GM12878 (cell line): ENCODE measurements at regions not wholly inside any gene's neighbourhood (a gene's known extent, or its start where the extent isn't known, plus 50 kb on each side); places are given as distances from the start of the nearest gene placed in this dataset.

Experiments
- ATAC-seq: fragments of 200-7000 bp; cut with Tn5 transposase; 3 replicates; pipeline ENCODE4 v1.9.1; 2020; ENCODE audit warnings: mild to moderate bottlenecking, moderate library complexity
- BruUV-seq: library from RNA; stranded (reverse); fragments of 400-500 nt; replicated peaks from 2 replicates; lab custom pipeline; 2021; lab: Mats Ljungman, UMichigan
- CTCF ChIA-PET: fragments of 300-600 bp; sonication (Branson Sonifier 250); formaldehyde crosslinking; extraction: SDS; loops from one replicate; lab custom pipeline; 2021; ENCODE audit warnings: inconsistent platforms; lab: Yijun Ruan, JAX
- POLR2A ChIA-PET: fragments of 350-600 bp; formaldehyde crosslinking; extraction: SDS; loops from one replicate; lab custom pipeline; 2021; ENCODE audit warnings: inconsistent platforms; lab: Charles Lee
- RAD21 ChIA-PET: fragments of 300-600 bp; sonication (Branson Sonifier 250); formaldehyde crosslinking; loops from one replicate; lab custom pipeline; 2023; ENCODE audit warnings: antibody characterized with exemption; ENCODE audit not compliant: unreplicated experiment; lab: Charles Lee
- SMC1A ChIA-PET: fragments of 300-600 bp; sonication (Branson Sonifier 250); formaldehyde crosslinking; loops from one replicate; lab custom pipeline; 2023; ENCODE audit not compliant: unreplicated experiment, uncharacterized antibody; lab: Charles Lee
- DNase-seq: peaks from one replicate; pipeline ENCODE4 v3.0.0-alpha.2; 2011; ENCODE audit warnings: low read depth, low spot score
- FAIRE-seq: peaks from 3 replicates; lab custom pipeline; 2011; peaks lifted over from hg19 to GRCh38; lab: Jason Lieb, UNC
- H2AFZ ChIP-seq: 2 replicates; pipeline ENCODE4 v1.6.0; 2011; ENCODE audit warnings: low read depth, low read length, control low read depth; ENCODE audit not compliant: control insufficient read depth
- H3K27ac ChIP-seq: 2 replicates; pipeline ENCODE4 v1.5.1; 2011; ENCODE audit warnings: control low read depth; ENCODE audit not compliant: control insufficient read depth, insufficient read depth
- H3K27me3 ChIP-seq, 2 experiments: replicated peaks in 1 of 2; 2 replicates each; pipeline versions ENCODE4 v1.6.0 to v1.6.1; 2011; ENCODE audit warnings: low read length in 1 of 2; ENCODE audit not compliant: control insufficient read depth in 2 of 2, insufficient read depth in 2 of 2
- H3K36me3 ChIP-seq, 2 experiments: 2 replicates each; pipeline ENCODE4 v1.5.1; 2011; ENCODE audit warnings: low read length in 1 of 2; ENCODE audit not compliant: control insufficient read depth in 2 of 2, insufficient read depth in 2 of 2
- H3K4me1 ChIP-seq: 2 replicates; pipeline ENCODE4 v1.6.1; 2011; ENCODE audit warnings: mild to moderate bottlenecking, low read length, moderate library complexity, mixed read lengths; ENCODE audit not compliant: control insufficient read depth, insufficient read depth
- H3K4me2 ChIP-seq: 2 replicates; pipeline ENCODE4 v1.6.0; 2011; ENCODE audit warnings: control low read depth; ENCODE audit not compliant: control insufficient read depth, insufficient read depth
- H3K4me3 ChIP-seq: fragments of 200-600 bp; sonication (generic); 2 replicates; pipeline ENCODE4 v1.5.1; 2016
- H3K79me2 ChIP-seq: 2 replicates; pipeline ENCODE4 v1.6.0; 2011; ENCODE audit warnings: low read length; ENCODE audit not compliant: control insufficient read depth, insufficient read depth
- H3K9ac ChIP-seq: 2 replicates; pipeline ENCODE4 v1.8.0; 2011; ENCODE audit warnings: low read length, control low read depth, mixed read lengths; ENCODE audit not compliant: control insufficient read depth, insufficient read depth
- H3K9me3 ChIP-seq: replicated peaks from 3 replicates; pipeline ENCODE4 v1.5.1; 2011; ENCODE audit warnings: mild to moderate bottlenecking, low read length; ENCODE audit not compliant: control insufficient read depth, insufficient read depth
- H4K20me1 ChIP-seq: 2 replicates; pipeline ENCODE4 v1.6.0; 2011; ENCODE audit not compliant: control insufficient read depth, insufficient read depth
- ATF7 ChIP-seq: fragments of 450-650 bp; IDR thresholded peaks from 2 replicates; pipeline ENCODE4 v1.6.1; 2016; ENCODE audit warnings: low read depth, mild to moderate bottlenecking
- BCL3 ChIP-seq: IDR thresholded peaks from 2 replicates; pipeline ENCODE4 v1.6.1; 2011; ENCODE audit warnings: borderline replicate concordance, low read depth, mild to moderate bottlenecking, moderate library complexity, low read length; ENCODE audit not compliant: insufficient read depth, poor library complexity, severe bottlenecking
- CHD1 ChIP-seq: IDR thresholded peaks from 2 replicates; pipeline ENCODE4 v1.6.1; 2012; ENCODE audit warnings: low read depth, low read length, improper control_type of control experiment
- CHD4 ChIP-seq: fragments of 200-600 bp; sonication (generic); IDR thresholded peaks from 2 replicates; pipeline ENCODE4 v1.6.1; 2016; ENCODE audit warnings: mild to moderate bottlenecking
- EGR1 ChIP-seq, 2 experiments: IDR thresholded peaks; 1 replicate in 1 of 2; 2 replicates in 1 of 2; pipeline ENCODE4 v1.6.1; 2011 to 2012; ENCODE audit warnings: low read depth in 2 of 2, low read length in 2 of 2, borderline replicate concordance in 1 of 2, mild to moderate bottlenecking in 1 of 2, moderate library complexity in 1 of 2
- FOS ChIP-seq: IDR thresholded peaks from 3 replicates; pipeline ENCODE4 v1.6.1; 2011; ENCODE audit warnings: borderline replicate concordance; ENCODE audit not compliant: insufficient read length; ENCODE audit errors: extremely low read depth
- FOXK2 ChIP-seq: fragments of 450-650 bp; IDR thresholded peaks from 2 replicates; pipeline ENCODE4 v1.6.1; 2017; ENCODE audit warnings: mild to moderate bottlenecking, moderate library complexity
- JUNB ChIP-seq: IDR thresholded peaks from 2 replicates; pipeline ENCODE4 v1.6.1; 2016; ENCODE audit warnings: antibody characterized with exemption, mild to moderate bottlenecking
- MTA2 ChIP-seq: fragments of 450-650 bp; IDR thresholded peaks from 2 replicates; pipeline ENCODE4 v1.6.1; 2016; ENCODE audit warnings: low read depth, mild to moderate bottlenecking, moderate library complexity
- NBN ChIP-seq: fragments of 450-650 bp; IDR thresholded peaks from 2 replicates; pipeline ENCODE4 v1.6.1; 2016
- SP1 ChIP-seq: IDR thresholded peaks from one replicate; pipeline ENCODE4 v1.6.1; 2011; ENCODE audit warnings: low read depth, low read length
- SPI1 ChIP-seq: IDR thresholded peaks from 2 replicates; pipeline ENCODE4 v1.6.1; 2011; ENCODE audit warnings: low read depth, mild to moderate bottlenecking, low read length, moderate library complexity, borderline replicate concordance; ENCODE audit not compliant: insufficient read depth
- SRF ChIP-seq, 2 experiments: IDR thresholded peaks; 2 replicates each; pipeline ENCODE4 v1.6.1; 2011; ENCODE audit warnings: low read depth in 2 of 2, low read length in 2 of 2, mild to moderate bottlenecking in 1 of 2, moderate library complexity in 1 of 2
- SUZ12 ChIP-seq: fragments of 200-600 bp; sonication (generic); IDR thresholded peaks from one replicate; pipeline ENCODE4 v1.6.1; 2018; ENCODE audit warnings: antibody characterized with exemption, mild to moderate bottlenecking; ENCODE audit not compliant: unreplicated experiment
- TCF12 ChIP-seq: IDR thresholded peaks from 2 replicates; pipeline ENCODE4 v1.6.1; 2011; ENCODE audit warnings: low read depth, mild to moderate bottlenecking, low read length
- USF1 ChIP-seq: IDR thresholded peaks from 2 replicates; pipeline ENCODE4 v1.6.1; 2011; ENCODE audit warnings: borderline replicate concordance, low read depth, mild to moderate bottlenecking, moderate library complexity, mixed read lengths, low read length; ENCODE audit not compliant: insufficient read depth; ENCODE audit errors: extremely low read length
- ZBED1 ChIP-seq: IDR thresholded peaks from 2 replicates; pipeline ENCODE4 v1.6.1; 2016; ENCODE audit warnings: borderline replicate concordance
- ZNF687 ChIP-seq: fragments of 450-650 bp; IDR thresholded peaks from 2 replicates; pipeline ENCODE4 v1.6.1; 2017; ENCODE audit warnings: mild to moderate bottlenecking, moderate library complexity
- WGBS: methylation state at CpG from one replicate; pipeline ENCODE4 v1.1.6; 2016; ENCODE audit warnings: low lambda C conversion rate; ENCODE audit not compliant: insufficient replicate concordance, insufficient coverage; ENCODE audit errors: missing lambda C conversion rate; 5-methylcytosine and 5-hydroxymethylcytosine counted together
- in situ Hi-C: fragments of 300-500 bp; cut with MboI; formaldehyde crosslinking; loops from 9 replicates; pipeline ENCODE4 v1.14.3; 2018; ENCODE audit warnings: mixed read lengths
- intact Hi-C: fragments of 100-400 bp; cut with micrococcal nuclease; formaldehyde crosslinking; loops from one replicate; pipeline ENCODE4 v1.14.2; 2022; ENCODE audit not compliant: unreplicated experiment

GRCh38 chr11:92751594-92751993, 217.9 kb upstream of the MTNR1B start:
- 39% methylated on average over 11 of the region's 11 CpGs for WGBS
- ChIA-PET POLR2A (no interaction called here), RAD21 (no interaction called here), CTCF (no interaction called here), SMC1A (no interaction called here)
- in situ Hi-C loops (no loop called here), intact Hi-C loops (no loop called here)
- ATAC-seq (no peak), FAIRE-seq (no peak), DNase-seq (no peak)
- no peaks in the 10 kb centered on the region for H3K4me1 ChIP-seq
- no peaks in the 10 kb centered on the region for H3K79me2 ChIP-seq
- no TSS peak for BruUV-seq
- H3K9ac ChIP-seq, result no peak overlapping the region
- no peaks in the 10 kb centered on the region for H3K36me3 ChIP-seq
- H4K20me1 ChIP-seq, result no peaks in the 10 kb centered on the region
- H3K4me3 ChIP-seq, result no peak overlapping the region
- H3K27me3 ChIP-seq, result no peaks in the 10 kb centered on the region; a peak in 1 of 4 replicates
- H3K4me2 ChIP-seq, result no peak overlapping the region
- H2AFZ ChIP-seq, result no peak overlapping the region
- H3K27ac ChIP-seq, result no peak overlapping the region
- no peaks in the 10 kb centered on the region for H3K9me3 ChIP-seq
- TF ChIP-seq CHD1 (no peak), NBN (no peak), MTA2 (no peak), FOXK2 (no peak), BCL3 (no peak), ATF7 (no peak), SRF (IDR thresholded peaks at IDR 0.05; ENCODE audit: low read depth in 2 of 2, low read length in 2 of 2) (no peak), USF1 (no peak), ZNF687 (no peak), FOS (no peak), CHD4 (no peak), EGR1 (IDR thresholded peaks at IDR 0.05; ENCODE audit: borderline replicate concordance in 1 of 2, low read depth in 2 of 2, low read length in 2 of 2) (no peak), JUNB (no peak), SUZ12 (no peak), SPI1 (no peak), ZBED1 (no peak), TCF12 (no peak), SP1 (no peak)
